Mucosa of descending colon (tissue), 3 donors: ENCODE measurements at regions not wholly inside any gene's neighbourhood (a gene's known extent, or its start where the extent isn't known, plus 50 kb on each side); places are given as distances from the start of the nearest gene placed in this dataset.

Experiments
- ATAC-seq: fragments of 200-7000 bp; cut with Tn5 transposase; one replicate; pipeline ENCODE4 v1.9.1; 2020; ENCODE audit warnings: mild to moderate bottlenecking, moderate library complexity
- DNase-seq, 3 donors: peaks; one replicate each; pipeline ENCODE4 v3.0.0-alpha.2; 2020
- H3K36me3 ChIP-seq: fragments of 200-600 bp; one replicate; pipeline ENCODE4 v1.8.0; 2021; ENCODE audit warnings: low read depth, mild to moderate bottlenecking
- H3K4me1 ChIP-seq: fragments of 200-600 bp; one replicate; pipeline ENCODE4 v1.8.0; 2021; ENCODE audit warnings: low read depth, mild to moderate bottlenecking
- H3K4me3 ChIP-seq: fragments of 200-600 bp; one replicate; pipeline ENCODE4 v1.8.0; 2021; ENCODE audit warnings: mild to moderate bottlenecking
- H3K9me3 ChIP-seq: fragments of 200-600 bp; one replicate; pipeline ENCODE4 v1.8.0; 2021; ENCODE audit warnings: mild to moderate bottlenecking
- intact Hi-C, 2 donors: fragments of 100-400 bp; cut with DNase I in 1 of 2; cut with micrococcal nuclease in 1 of 2; formaldehyde crosslinking; loops; one replicate each; pipeline versions ENCODE4 v1.11.0 to v1.11.1; 2022; cut with DNase I, micrococcal nuclease
- TF ChIP-seq, protein P1 (sequence below): fragments of 200-600 bp; IDR thresholded peaks from one replicate; pipeline ENCODE4 v1.8.0; 2022; ENCODE audit warnings: antibody characterized with exemption, mild to moderate bottlenecking
- donor health status: DM: no; HTN: no; CAD: no; lungs with moderate emphysema.
- donor health status: DM: no; HTN: no; CAD: no.
- donor health status: DM: no; HTN: yes; CAD: no.

DNA sequence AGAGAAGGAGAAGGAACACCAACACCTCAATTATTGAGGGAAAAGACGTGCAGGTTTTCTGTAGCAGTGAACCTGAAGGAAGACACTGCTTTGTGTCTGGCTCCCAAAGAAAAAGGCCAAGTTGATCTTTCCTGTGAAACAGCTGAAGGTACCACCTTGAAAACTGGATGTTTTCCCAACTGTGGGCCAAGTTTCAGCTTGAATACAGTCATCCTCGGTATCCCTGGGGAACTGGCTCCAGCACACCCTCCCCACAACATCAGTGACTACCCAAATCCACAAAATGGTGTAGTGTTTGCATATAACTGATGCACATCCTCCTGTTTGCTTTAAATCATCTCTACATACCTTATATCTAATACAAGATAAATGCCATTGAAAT is 297.0 kb upstream of the PITRM1 start:
- DNase-seq (no peak), ATAC-seq (no peak)
- H3K36me3 ChIP-seq: no peaks in the 10 kb centered on the region
- peaks cover 15% of the 10 kb centered on the region for H3K4me1 ChIP-seq
- intact Hi-C loops: loop anchor here in 1 of 2 donors (10.0 kb wide), 1 partner anchor 315 kb away; the partner anchor contains the start of gene KLF6
- no peaks in the 10 kb centered on the region for H3K9me3 ChIP-seq
- no peak overlapping the region for H3K4me3 ChIP-seq
- TF ChIP-seq, protein P1, sequence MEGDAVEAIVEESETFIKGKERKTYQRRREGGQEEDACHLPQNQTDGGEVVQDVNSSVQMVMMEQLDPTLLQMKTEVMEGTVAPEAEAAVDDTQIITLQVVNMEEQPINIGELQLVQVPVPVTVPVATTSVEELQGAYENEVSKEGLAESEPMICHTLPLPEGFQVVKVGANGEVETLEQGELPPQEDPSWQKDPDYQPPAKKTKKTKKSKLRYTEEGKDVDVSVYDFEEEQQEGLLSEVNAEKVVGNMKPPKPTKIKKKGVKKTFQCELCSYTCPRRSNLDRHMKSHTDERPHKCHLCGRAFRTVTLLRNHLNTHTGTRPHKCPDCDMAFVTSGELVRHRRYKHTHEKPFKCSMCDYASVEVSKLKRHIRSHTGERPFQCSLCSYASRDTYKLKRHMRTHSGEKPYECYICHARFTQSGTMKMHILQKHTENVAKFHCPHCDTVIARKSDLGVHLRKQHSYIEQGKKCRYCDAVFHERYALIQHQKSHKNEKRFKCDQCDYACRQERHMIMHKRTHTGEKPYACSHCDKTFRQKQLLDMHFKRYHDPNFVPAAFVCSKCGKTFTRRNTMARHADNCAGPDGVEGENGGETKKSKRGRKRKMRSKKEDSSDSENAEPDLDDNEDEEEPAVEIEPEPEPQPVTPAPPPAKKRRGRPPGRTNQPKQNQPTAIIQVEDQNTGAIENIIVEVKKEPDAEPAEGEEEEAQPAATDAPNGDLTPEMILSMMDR: no peak

DNA sequence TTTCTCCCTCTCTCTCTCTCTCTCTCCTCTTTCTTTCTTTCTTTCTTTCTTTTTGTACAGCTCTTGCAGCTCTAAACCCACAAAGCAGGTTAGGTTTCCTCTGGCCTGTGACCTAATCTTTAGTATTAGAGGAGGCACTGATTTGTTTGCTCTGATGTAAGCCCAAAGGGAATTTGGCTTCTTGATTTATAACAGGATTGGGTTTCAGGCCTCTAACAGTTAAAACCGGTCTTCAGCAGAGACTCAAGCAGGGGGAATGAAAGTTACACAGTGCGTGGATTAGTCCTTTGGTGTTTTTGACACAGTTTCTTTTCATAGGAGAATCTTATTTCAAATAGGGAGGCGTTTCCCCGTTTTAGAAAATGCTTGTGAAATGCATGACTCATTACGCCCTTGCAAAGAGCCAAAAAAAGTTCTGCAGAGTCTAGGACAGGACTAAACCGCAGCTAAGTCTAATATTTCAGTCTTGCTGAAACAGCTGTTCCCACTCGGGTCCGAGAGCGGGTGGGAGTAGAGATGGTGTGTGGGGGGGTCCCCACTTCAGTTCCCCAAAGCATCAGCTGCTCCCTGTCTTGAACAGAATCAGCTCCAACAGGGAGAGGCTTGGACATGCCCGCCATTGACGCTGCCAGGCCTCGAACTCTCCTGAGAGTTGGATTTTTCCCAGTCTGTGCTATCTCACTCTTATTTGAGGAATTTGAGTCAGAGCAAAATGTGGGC is 296.5 kb upstream of the PITRM1 start:
- intact Hi-C loops: loop anchor here in 1 of 2 donors (10.0 kb wide), 1 partner anchor 316 kb away; the partner anchor contains the start of gene KLF6
- peaks cover 20% of the 10 kb centered on the region for H3K4me1 ChIP-seq
- ATAC-seq (no peak), DNase-seq (no peak)
- H3K9me3 ChIP-seq: no peaks in the 10 kb centered on the region
- no peak overlapping the region for H3K4me3 ChIP-seq
- H3K36me3 ChIP-seq: no peaks in the 10 kb centered on the region
- TF ChIP-seq, protein P1: no peak

DNA sequence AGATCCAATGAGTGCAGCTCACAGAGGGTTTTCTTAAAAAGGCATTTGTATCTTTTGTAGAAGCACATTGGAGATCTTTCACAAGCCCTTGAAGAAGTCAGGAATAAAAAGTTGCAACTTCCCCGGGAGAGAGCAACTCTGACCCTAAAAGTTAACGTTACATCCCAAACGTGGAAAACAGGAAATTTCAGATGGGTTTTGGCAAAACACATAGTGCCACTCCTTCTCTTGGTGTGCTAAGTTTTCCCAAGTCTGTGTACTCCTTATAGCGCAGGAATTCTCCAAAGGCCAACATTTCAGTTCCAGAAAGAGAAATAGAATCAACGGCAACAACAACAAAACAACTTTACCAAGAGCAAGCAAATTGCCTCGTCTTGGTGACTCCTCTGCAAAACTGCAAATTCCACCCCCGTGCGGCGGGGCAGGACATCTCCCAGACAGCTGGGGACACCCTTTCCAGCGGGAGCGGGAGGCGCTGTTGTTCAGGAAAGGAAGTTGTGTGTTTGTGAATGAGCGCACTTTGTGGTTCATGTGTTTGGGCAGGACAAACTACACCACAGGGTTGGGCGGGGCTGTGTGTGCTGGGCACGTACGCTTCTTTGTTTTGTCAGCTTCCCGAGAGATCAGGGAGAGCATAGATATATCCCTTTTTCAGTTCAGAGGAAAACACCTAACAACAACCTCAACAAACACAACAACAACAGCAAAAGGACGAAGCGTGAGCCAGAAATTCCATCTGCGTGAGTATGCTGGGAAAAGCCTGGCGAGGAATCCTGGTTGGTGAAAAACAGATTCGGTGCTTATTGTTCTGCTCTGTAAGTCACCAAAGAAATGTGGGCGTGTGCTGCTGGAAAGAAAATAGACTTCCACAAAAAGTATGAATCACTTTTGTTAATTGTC is 294.7 kb upstream of the PITRM1 start:
- Histone ChIP-seq H3K4me1 (peaks cover 10% of the 10 kb centered on the region), H3K36me3 (no peaks in the 10 kb centered on the region), H3K9me3 (no peaks in the 10 kb centered on the region), H3K4me3 (no peak overlapping the region)
- DNase-seq (peak; percentile 67 to 82 (median 73)), ATAC-seq (peak; percentile 45)
- intact Hi-C loops: loop anchor here in 1 of 2 donors (10.0 kb wide), 1 partner anchor 317 kb away; the partner anchor contains the start of gene KLF6
- TF ChIP-seq, protein P1: peak; percentile 9

DNA sequence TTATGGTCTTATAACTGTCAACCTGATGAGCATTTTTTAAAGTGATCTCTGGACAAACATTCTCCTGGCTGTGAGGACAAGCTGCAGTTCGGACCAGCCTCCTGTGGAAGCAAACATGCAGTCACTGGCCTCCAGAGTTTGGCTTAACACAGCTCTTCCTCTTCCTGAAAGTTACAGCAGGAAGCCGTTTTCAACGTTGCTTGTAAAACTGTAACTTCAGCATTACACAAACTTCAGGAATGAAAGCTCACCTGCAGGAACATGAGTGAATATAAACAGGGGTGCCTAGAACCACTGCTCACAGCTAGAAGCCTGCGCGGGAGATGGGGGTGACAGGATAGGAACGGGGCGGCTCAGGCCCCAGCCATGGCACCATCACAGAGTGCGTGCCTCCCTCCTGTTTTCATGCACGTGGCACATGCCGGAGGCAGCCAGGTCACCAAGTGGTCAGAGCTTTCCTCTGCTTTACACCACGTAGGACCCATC is 292.9 kb upstream of the PITRM1 start:
- DNase-seq (peak in 2 of 3 donors; percentile 68 to 69), ATAC-seq (peak; percentile 82)
- H3K9me3 ChIP-seq: no peaks in the 10 kb centered on the region
- H3K36me3 ChIP-seq: no peaks in the 10 kb centered on the region
- H3K4me3 ChIP-seq: no peak overlapping the region
- TF ChIP-seq, protein P1: no peak
- H3K4me1 ChIP-seq: peaks cover 10% of the 10 kb centered on the region
- intact Hi-C loops: loop anchor here in 1 of 2 donors (10.0 kb wide), 1 partner anchor 319 kb away; the partner anchor contains the start of gene KLF6

DNA sequence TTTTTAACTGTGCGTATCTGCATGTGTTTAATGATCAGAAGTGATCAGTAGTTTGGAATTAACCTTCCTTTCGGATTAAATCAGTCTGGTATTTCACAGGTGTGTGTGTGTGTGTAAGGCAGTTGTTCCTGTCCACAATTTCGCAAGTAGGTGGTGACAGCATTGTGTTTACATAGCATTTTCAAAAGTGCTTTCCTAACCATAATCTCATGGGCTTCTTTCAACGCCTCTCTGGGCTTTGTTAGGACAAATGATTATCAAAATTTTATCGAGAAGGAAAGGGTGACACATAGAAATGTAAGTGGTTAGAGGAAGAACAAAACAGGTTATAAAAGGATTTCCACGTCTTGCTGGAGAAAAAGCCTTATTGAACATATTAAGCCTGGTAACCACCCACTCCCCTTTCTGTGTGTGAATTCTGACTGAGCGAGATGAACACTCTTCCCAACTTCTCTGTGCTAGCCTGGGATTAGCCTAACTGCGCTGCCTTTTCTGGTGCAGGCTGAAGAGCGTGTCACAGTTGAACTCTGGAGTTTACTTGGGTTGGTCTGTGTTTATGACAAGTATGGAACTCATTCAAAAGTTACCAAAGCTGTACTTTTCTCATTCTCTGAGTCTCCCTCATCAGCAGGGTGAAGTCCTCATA is 292.3 kb upstream of the PITRM1 start:
- DNase-seq (peak in 1 of 3 donors; percentile 56), ATAC-seq (peak; percentile 80)
- H3K9me3 ChIP-seq: no peaks in the 10 kb centered on the region
- intact Hi-C loops: loop anchor here (5.0 to 10.0 kb wide), 2 partner anchors 38 to 320 kb away; partner anchors contain the start of gene KLF6 (in 1 of the 2)
- TF ChIP-seq, protein P1: no peak
- H3K36me3 ChIP-seq: no peaks in the 10 kb centered on the region
- H3K4me1 ChIP-seq: peaks cover 10% of the 10 kb centered on the region
- H3K4me3 ChIP-seq: no peak overlapping the region
